Bronchial epithelial cell (primary cell): ENCODE measurements at regions not wholly inside any gene's neighbourhood (a gene's known extent, or its start where the extent isn't known, plus 50 kb on each side); places are given as distances from the start of the nearest gene placed in this dataset.

Experiments
- DNase-seq: peaks from one replicate; pipeline ENCODE4 v3.0.0-alpha.2; 2010; ENCODE audit warnings: low read depth
- FAIRE-seq: peaks from 2 replicates; lab custom pipeline; 2011; peaks lifted over from hg19 to GRCh38; lab: Jason Lieb, UNC
- H3K27me3 ChIP-seq: 2 replicates; pipeline ENCODE4 v1.5.1; 2011; ENCODE audit warnings: low read length; ENCODE audit not compliant: control insufficient read depth, insufficient read depth
- H3K36me3 ChIP-seq: 2 replicates; pipeline ENCODE4 v1.5.1; 2011; ENCODE audit warnings: low read length; ENCODE audit not compliant: control insufficient read depth, insufficient read depth
- H3K4me3 ChIP-seq: 2 replicates; pipeline ENCODE4 v1.5.1; 2011; ENCODE audit warnings: mild to moderate bottlenecking, low read depth, low read length, control low read depth
- TF ChIP-seq, protein P1 (sequence below): IDR thresholded peaks from 2 replicates; pipeline ENCODE4 v1.5.1; 2011; ENCODE audit warnings: mild to moderate bottlenecking, moderate library complexity, low read length, control low read depth, inconsistent platforms; ENCODE audit not compliant: insufficient read depth, severe bottlenecking

DNA sequence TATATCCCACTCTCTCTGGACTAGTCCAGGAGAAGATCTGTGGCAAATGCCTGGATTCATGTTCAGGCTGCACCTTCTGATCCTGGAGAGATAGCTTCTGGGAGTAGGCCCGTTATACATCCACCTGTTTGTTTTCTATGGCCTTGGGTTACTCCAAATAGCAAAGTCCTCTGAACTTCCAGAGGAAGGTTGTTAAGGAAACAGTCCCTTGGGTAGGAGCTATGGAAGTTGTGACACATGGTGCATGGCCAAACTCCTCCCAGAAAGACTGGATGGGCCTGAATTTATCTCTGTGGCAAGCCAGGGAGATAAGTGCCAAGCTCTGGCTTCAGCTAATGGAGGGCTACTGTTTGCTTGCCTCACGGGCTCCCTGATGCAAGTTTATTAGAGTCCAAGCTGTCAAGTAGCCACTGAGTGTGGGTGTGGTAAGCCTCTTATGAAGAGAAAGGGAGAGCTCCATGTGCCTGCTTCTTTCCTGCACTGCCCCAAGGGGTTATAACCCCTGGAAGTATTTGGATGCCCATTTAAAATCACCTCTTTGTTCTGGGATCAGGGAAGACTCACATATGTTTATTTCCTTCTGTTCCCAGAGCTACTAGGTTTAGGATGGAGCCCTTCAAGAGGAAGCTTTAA, 328.7 kb upstream of the ATP11B start:
- H3K4me3 ChIP-seq: no peak overlapping the region
- TF ChIP-seq, protein P1, sequence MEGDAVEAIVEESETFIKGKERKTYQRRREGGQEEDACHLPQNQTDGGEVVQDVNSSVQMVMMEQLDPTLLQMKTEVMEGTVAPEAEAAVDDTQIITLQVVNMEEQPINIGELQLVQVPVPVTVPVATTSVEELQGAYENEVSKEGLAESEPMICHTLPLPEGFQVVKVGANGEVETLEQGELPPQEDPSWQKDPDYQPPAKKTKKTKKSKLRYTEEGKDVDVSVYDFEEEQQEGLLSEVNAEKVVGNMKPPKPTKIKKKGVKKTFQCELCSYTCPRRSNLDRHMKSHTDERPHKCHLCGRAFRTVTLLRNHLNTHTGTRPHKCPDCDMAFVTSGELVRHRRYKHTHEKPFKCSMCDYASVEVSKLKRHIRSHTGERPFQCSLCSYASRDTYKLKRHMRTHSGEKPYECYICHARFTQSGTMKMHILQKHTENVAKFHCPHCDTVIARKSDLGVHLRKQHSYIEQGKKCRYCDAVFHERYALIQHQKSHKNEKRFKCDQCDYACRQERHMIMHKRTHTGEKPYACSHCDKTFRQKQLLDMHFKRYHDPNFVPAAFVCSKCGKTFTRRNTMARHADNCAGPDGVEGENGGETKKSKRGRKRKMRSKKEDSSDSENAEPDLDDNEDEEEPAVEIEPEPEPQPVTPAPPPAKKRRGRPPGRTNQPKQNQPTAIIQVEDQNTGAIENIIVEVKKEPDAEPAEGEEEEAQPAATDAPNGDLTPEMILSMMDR: no peak
- DNase-seq: no peak
- no peaks in the 10 kb centered on the region for H3K27me3 ChIP-seq
- H3K36me3 ChIP-seq: no peaks in the 10 kb centered on the region
- peak; percentile 13 for FAIRE-seq

DNA sequence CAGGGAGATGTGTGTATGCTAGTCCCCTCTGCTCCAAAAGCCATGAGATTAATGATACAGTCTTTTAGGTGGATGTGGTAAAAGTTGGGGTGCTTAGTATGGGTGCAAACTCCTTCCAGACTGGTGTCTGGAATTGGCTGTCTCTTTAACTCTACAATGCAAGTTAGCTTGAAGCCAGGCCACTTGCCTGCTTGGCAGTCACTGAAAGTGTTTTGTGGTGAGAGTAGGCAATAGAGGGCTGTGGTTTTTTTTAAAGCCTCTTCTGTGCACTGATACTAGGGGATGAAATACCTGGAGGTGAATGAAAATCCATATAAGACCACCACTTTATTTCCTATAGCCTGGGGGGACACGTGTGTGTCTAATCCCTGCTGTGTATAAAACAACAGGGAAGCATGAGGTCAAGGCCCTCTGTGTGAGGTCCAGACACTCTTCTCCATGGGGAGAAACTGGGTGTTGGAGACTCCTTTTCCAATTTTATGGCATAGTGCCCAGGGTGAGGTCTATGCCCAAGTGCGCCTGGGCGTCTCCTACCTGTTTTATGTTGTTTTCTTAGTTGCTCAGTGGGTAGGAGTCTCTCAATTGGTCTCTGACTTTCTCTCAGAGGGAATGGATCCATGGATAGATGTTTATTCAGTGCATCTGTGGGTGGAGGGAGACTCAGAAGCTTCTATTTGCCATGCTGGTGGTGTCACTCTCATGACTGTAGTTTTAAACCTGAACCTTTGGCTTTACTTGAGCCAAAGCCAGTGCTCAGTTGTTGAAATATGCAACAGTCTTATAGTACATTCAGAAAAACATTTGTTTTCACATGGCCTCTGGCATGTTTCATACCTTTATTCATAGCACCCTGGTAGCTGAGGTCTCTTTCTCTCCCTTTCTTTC, 327.8 kb upstream of the ATP11B start:
- TF ChIP-seq, protein P1: no peak
- Histone ChIP-seq H3K27me3 (no peaks in the 10 kb centered on the region), H3K4me3 (no peak overlapping the region), H3K36me3 (no peaks in the 10 kb centered on the region)
- FAIRE-seq (peak; percentile 60), DNase-seq (no peak)

DNA sequence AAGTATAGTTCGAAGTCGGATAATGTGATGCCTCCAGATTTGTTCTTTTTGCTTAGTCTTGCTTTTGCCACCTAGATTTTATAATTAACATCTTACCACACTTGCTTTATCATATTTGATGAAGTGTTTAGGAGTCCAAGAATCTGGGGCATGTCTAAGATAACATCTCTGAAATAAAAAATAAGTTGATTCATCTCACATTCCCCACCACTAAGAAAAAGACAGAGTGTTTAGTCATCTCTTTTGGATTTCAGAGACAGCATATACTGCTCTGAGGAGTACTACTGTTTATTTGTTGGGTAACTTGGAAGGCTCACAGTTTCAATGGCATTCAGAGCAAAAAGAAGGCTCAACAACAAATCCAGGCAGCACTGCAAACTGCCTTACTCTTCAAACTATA, 324.2 kb upstream of the ATP11B start:
- Histone ChIP-seq H3K4me3 (no peak overlapping the region), H3K27me3 (no peaks in the 10 kb centered on the region), H3K36me3 (no peaks in the 10 kb centered on the region)
- DNase-seq (no peak), FAIRE-seq (no peak)
- TF ChIP-seq, protein P1: no peak

DNA sequence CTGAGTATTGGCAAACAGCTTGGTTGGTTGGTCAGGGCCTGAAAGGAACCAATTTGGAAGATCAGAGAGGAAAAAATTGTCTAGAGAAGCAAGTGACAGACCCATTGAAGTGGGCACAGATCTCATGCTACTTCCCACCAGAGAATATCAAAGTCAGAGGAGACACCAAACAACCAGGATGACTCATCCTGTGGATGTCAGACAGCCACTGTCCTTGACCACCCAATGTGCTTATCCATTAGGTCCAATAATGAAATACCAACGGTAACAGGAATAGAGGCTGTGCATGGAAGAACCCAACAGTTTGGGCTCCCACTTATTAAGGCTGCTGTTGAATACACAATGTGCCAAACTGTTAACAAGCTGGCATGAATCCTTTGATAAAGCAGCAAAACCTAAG, 323.1 kb upstream of the ATP11B start:
- Histone ChIP-seq H3K4me3 (no peak overlapping the region), H3K27me3 (no peaks in the 10 kb centered on the region), H3K36me3 (no peaks in the 10 kb centered on the region)
- TF ChIP-seq, protein P1: no peak
- FAIRE-seq: no peak
- DNase-seq: no peak

DNA sequence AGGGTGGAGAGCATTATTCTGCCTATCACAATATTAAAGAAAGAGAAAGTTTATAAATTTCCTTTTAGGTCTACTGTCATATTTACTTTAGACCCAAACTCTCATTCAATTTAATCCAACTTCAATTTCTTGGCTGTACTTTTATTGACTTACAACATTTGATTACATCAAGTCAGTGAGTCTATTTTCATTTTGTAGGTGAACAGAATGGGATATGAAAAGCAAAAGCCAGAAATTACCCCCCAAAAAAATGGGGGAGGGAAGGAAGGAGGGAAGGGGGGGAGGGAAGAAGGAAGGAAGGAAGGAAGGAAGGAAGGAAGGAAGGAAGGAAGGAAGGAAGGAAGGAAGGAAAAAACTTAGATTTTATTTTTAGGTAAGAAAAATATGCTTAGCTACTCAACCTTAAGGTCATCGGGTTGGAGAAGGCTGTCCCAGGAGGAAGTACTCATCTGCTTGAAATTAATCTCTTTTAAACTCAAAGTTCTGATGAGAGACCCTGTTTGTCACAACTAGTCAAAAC, 320.1 kb upstream of the ATP11B start:
- TF ChIP-seq, protein P1: no peak
- Histone ChIP-seq H3K4me3 (no peak overlapping the region), H3K27me3 (no peaks in the 10 kb centered on the region), H3K36me3 (no peaks in the 10 kb centered on the region)
- DNase-seq (no peak), FAIRE-seq (no peak)
